Endodermal cell (in vitro differentiated cells): ENCODE measurements at regions not wholly inside any gene's neighbourhood (a gene's known extent, or its start where the extent isn't known, plus 50 kb on each side); places are given as distances from the start of the nearest gene placed in this dataset.

Experiments
- DNase-seq: peaks from one replicate; pipeline ENCODE4 v3.0.0-alpha.2; 2017
- H3K27ac ChIP-seq: 2 replicates; pipeline ENCODE4 v1.5.1; 2013; ENCODE audit warnings: mild to moderate bottlenecking, low read depth, low read length, moderate library complexity
- H3K27me3 ChIP-seq: 2 replicates; pipeline ENCODE4 v1.6.1; 2013; ENCODE audit warnings: mild to moderate bottlenecking, low read length, moderate library complexity; ENCODE audit not compliant: insufficient read depth, control insufficient read depth, poor library complexity, severe bottlenecking
- H3K36me3 ChIP-seq: 2 replicates; pipeline ENCODE4 v1.7.0; 2013; ENCODE audit warnings: mild to moderate bottlenecking, low read length, moderate library complexity; ENCODE audit not compliant: control insufficient read depth, insufficient read depth
- H3K4me1 ChIP-seq: one replicate; pipeline ENCODE4 v1.7.0; 2013; ENCODE audit warnings: low read length; ENCODE audit not compliant: control insufficient read depth, insufficient read depth
- H3K4me3 ChIP-seq: 2 replicates; pipeline ENCODE4 v1.5.1; 2013; ENCODE audit warnings: mild to moderate bottlenecking, low read length, moderate library complexity
- H3K9ac ChIP-seq: 2 replicates; pipeline ENCODE4 v1.6.1; 2013; ENCODE audit warnings: mild to moderate bottlenecking, low read length, moderate library complexity; ENCODE audit not compliant: poor library complexity, severe bottlenecking; ENCODE audit errors: extremely low read depth
- H3K9me3 ChIP-seq: 2 replicates; pipeline ENCODE4 v1.6.1; 2013; ENCODE audit warnings: mild to moderate bottlenecking, low read length, moderate library complexity; ENCODE audit not compliant: control insufficient read depth
- H3K27ac Mint-ChIP-seq: 2 replicates; pipeline ENCODE4 v1.8.0; 2020; ENCODE audit warnings: mixed read lengths
- H3K27me3 Mint-ChIP-seq: 2 replicates; pipeline ENCODE4 v1.8.0; 2021; ENCODE audit warnings: mild to moderate bottlenecking, mixed read lengths; ENCODE audit not compliant: insufficient read depth
- H3K36me3 Mint-ChIP-seq: 2 replicates; pipeline ENCODE4 v1.8.0; 2020; ENCODE audit warnings: low read depth, mixed read lengths
- H3K4me1 Mint-ChIP-seq: 2 replicates; pipeline ENCODE4 v1.8.0; 2020; ENCODE audit warnings: mixed read lengths
- H3K4me3 Mint-ChIP-seq: 2 replicates; pipeline ENCODE4 v1.8.0; 2020; ENCODE audit warnings: mild to moderate bottlenecking, moderate library complexity, mixed read lengths
- H3K9me3 Mint-ChIP-seq: 2 replicates; pipeline ENCODE4 v1.8.0; 2020; ENCODE audit warnings: mild to moderate bottlenecking, mixed read lengths
- WGBS, 2 experiments: methylation state at CpG; one replicate each; pipeline versions ENCODE4 v1.1.5 to v1.1.7; 2013; ENCODE audit warnings: missing lambda C conversion rate in 2 of 2, mixed read lengths in 1 of 2; ENCODE audit not compliant: insufficient coverage in 1 of 2, insufficient read length in 1 of 2; 5-methylcytosine and 5-hydroxymethylcytosine counted together
- TF ChIP-seq, protein P1 (sequence below): fragments of 200-600 bp; sonication (generic); conservative IDR thresholded peaks from 2 replicates; pipeline ENCODE4 v1.5.0; 2021; ENCODE audit warnings: antibody characterized with exemption, mild to moderate bottlenecking

DNA sequence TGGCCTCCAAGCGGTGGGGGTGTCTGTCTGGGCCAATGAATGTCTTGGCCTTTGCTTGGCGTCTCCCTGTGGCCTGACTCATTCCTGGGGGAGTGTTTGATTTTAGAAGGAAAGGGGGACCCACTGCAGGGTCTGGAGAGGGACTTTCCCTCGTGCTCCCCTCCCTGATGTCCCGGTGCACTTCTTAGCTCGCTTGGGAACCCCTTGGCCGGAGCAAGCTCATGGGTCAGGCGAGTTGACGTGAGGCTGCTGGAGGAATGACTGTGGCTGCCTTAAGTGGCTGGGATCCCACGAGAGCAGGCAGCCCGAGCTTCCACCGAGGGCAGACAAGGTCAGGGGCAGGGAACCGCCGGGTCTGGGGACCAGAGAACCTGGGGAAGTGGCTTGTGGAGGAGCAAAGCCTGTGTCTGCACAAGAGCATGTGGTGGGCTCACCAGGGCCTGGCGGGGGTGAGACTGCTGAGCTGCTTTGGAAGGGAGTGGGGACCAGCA, 218.4 kb upstream of the C14orf180 start:
- DNase-seq = peak; percentile 35
- no peaks in the 10 kb centered on the region for H3K4me1 Mint-ChIP-seq
- H3K4me3 ChIP-seq = no peak overlapping the region
- H3K4me1 ChIP-seq = no peaks in the 10 kb centered on the region
- 83 to 91% methylated on average over 5 to 14 of the region's 14 CpGs for WGBS, 2 experiments
- H3K27ac ChIP-seq = no peak overlapping the region
- H3K9me3 Mint-ChIP-seq = no peaks in the 10 kb centered on the region
- TF ChIP-seq, protein P1, sequence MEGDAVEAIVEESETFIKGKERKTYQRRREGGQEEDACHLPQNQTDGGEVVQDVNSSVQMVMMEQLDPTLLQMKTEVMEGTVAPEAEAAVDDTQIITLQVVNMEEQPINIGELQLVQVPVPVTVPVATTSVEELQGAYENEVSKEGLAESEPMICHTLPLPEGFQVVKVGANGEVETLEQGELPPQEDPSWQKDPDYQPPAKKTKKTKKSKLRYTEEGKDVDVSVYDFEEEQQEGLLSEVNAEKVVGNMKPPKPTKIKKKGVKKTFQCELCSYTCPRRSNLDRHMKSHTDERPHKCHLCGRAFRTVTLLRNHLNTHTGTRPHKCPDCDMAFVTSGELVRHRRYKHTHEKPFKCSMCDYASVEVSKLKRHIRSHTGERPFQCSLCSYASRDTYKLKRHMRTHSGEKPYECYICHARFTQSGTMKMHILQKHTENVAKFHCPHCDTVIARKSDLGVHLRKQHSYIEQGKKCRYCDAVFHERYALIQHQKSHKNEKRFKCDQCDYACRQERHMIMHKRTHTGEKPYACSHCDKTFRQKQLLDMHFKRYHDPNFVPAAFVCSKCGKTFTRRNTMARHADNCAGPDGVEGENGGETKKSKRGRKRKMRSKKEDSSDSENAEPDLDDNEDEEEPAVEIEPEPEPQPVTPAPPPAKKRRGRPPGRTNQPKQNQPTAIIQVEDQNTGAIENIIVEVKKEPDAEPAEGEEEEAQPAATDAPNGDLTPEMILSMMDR = no peak
- H3K27ac Mint-ChIP-seq = no peak overlapping the region
- no peaks in the 10 kb centered on the region for H3K9me3 ChIP-seq
- no peaks in the 10 kb centered on the region for H3K27me3 ChIP-seq
- no peaks in the 10 kb centered on the region for H3K36me3 ChIP-seq
- H3K36me3 Mint-ChIP-seq = no peaks in the 10 kb centered on the region
- H3K4me3 Mint-ChIP-seq = no peak overlapping the region
- no peaks in the 10 kb centered on the region for H3K27me3 Mint-ChIP-seq
- no peak overlapping the region for H3K9ac ChIP-seq

- Mint-ChIP-seq H3K4me1 (no peaks in the 10 kb centered on the region), H3K27me3 (no peaks in the 10 kb centered on the region), H3K36me3 (no peaks in the 10 kb centered on the region), H3K4me3 (no peak overlapping the region), H3K9me3 (no peaks in the 10 kb centered on the region), H3K27ac (no peak overlapping the region)
- DNase-seq = peak; percentile 35
- Histone ChIP-seq H3K9ac (no peak overlapping the region), H3K36me3 (no peaks in the 10 kb centered on the region), H3K4me3 (no peak overlapping the region), H3K27ac (no peak overlapping the region), H3K4me1 (no peaks in the 10 kb centered on the region), H3K9me3 (no peaks in the 10 kb centered on the region), H3K27me3 (no peaks in the 10 kb centered on the region)
- WGBS, 2 experiments = 93 to 96% methylated on average over 9 to 20 of the region's 20 CpGs
- TF ChIP-seq, protein P1 = no peak
These were observed 217.5 kb upstream of the C14orf180 start for GRCh38 chr14:104361921-104362681.

GRCh38 chr14:104362761-104363605, 216.6 kb upstream of the C14orf180 start:
- Histone ChIP-seq H3K36me3 (no peaks in the 10 kb centered on the region), H3K4me1 (no peaks in the 10 kb centered on the region), H3K27ac (no peak overlapping the region), H3K9me3 (no peaks in the 10 kb centered on the region), H3K9ac (no peak overlapping the region), H3K27me3 (no peaks in the 10 kb centered on the region), H3K4me3 (no peak overlapping the region)
- Mint-ChIP-seq H3K4me3 (no peak overlapping the region), H3K4me1 (no peaks in the 10 kb centered on the region), H3K9me3 (no peaks in the 10 kb centered on the region), H3K36me3 (no peaks in the 10 kb centered on the region), H3K27me3 (no peaks in the 10 kb centered on the region), H3K27ac (no peak overlapping the region)
- peak; percentile 13 for DNase-seq
- 92 to 97% methylated on average over 13 to 19 of the region's 19 CpGs for WGBS, 2 experiments
- TF ChIP-seq, protein P1 = no peak
